ENCODE measurements at regions not wholly inside any gene's neighbourhood (a gene's known extent, or its start where the extent isn't known, plus 50 kb on each side); places are given as distances from the start of the nearest gene placed in this dataset.

- H3K4me2 ChIP-seq: no peak overlapping the region
- POLR2A ChIA-PET: no interaction called here
- H3K27ac ChIP-seq (ENCODE audit: low read depth in 2 of 2, low read length in 1 of 2): peak overlapping the region in 1 of 2 experiments; percentile 19; a peak in 1 of 4 replicates
- CTCF ChIA-PET: no interaction called here
- no peak for DNase-seq
- TF ChIP-seq TEAD4 (IDR thresholded peaks at IDR 0.05; ENCODE audit: borderline replicate concordance, insufficient read depth) (no peak), NFIC (IDR thresholded peaks at IDR 0.05; ENCODE audit: borderline replicate concordance) (no peak), RFX5 (IDR thresholded peaks at IDR 0.05; ENCODE audit: low read length) (no peak), MXI1 (IDR thresholded peaks at IDR 0.05; ENCODE audit: low read depth, low read length) (no peak), SMC3 (IDR thresholded peaks at IDR 0.05; ENCODE audit: low read depth, low read length) (no peak), SIN3A (IDR thresholded peaks at IDR 0.05; ENCODE audit: borderline replicate concordance, low read depth, low read length) (no peak), JUND (IDR thresholded peaks at IDR 0.05) (no peak), RAD21 (IDR thresholded peaks at IDR 0.05; ENCODE audit: low read length) (no peak), CHD2 (IDR thresholded peaks at IDR 0.05; ENCODE audit: low read length, partially characterized antibody) (no peak), CTCF (IDR thresholded peaks at IDR 0.05) (no peak), MEF2A (IDR thresholded peaks at IDR 0.05; ENCODE audit: borderline replicate concordance, low read depth) (no peak), TAF1 (IDR thresholded peaks at IDR 0.05; ENCODE audit: borderline replicate concordance, low read depth, low read length) (no peak), FOXM1 (IDR thresholded peaks at IDR 0.05; ENCODE audit: low read depth) (no peak), POLR2AphosphoS5 (IDR thresholded peaks at IDR 0.05; ENCODE audit: low read depth, low read length) (no peak)
- TF ChIP-seq, protein P1, sequence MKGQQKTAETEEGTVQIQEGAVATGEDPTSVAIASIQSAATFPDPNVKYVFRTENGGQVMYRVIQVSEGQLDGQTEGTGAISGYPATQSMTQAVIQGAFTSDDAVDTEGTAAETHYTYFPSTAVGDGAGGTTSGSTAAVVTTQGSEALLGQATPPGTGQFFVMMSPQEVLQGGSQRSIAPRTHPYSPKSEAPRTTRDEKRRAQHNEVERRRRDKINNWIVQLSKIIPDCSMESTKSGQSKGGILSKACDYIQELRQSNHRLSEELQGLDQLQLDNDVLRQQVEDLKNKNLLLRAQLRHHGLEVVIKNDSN (IDR thresholded peaks at IDR 0.05; ENCODE audit: borderline replicate concordance, low read depth): no peak
- no peaks in the 10 kb centered on the region for H4K20me1 ChIP-seq (ENCODE audit: insufficient read depth)
- peaks cover 40% of the 10 kb centered on the region for H3K27me3 ChIP-seq (ENCODE audit: insufficient read depth)
- no peak overlapping the region for H3K4me3 ChIP-seq (ENCODE audit: low read depth in 2 of 2, low read length in 1 of 2)
- H3K36me3 ChIP-seq (replicated peaks in 1 of 2; ENCODE audit: control insufficient read depth in 1 of 2, insufficient read depth in 2 of 2, low read length in 1 of 2): no peaks in the 10 kb centered on the region
- 42% methylated on average over 4 of the region's 4 CpGs for WGBS (ENCODE audit: low lambda C conversion rate)
- no peaks in the 10 kb centered on the region for H3K9me2 ChIP-seq
- no peak overlapping the region for H3K9ac ChIP-seq
- no peak overlapping the region for H2AFZ ChIP-seq (ENCODE audit: low read depth)
- H3F3A ChIP-seq (replicated peaks; ENCODE audit: insufficient read depth): no peaks in the 10 kb centered on the region
- no peaks in the 10 kb centered on the region for H3K79me2 ChIP-seq (ENCODE audit: insufficient read depth)
- H3K9me3 ChIP-seq: no peaks in the 10 kb centered on the region
- H3K4me1 ChIP-seq (ENCODE audit: control insufficient read depth in 1 of 2, insufficient read depth in 2 of 2, low read depth in 1 of 2, low read length in 1 of 2): peaks cover 0 to 10% of the 10 kb centered on the region in 2 experiments; a peak in 1 of 4 replicates
Measured at GRCh38 chrX:39614680-39614998, 483.1 kb downstream of the BCOR start.

DNA sequence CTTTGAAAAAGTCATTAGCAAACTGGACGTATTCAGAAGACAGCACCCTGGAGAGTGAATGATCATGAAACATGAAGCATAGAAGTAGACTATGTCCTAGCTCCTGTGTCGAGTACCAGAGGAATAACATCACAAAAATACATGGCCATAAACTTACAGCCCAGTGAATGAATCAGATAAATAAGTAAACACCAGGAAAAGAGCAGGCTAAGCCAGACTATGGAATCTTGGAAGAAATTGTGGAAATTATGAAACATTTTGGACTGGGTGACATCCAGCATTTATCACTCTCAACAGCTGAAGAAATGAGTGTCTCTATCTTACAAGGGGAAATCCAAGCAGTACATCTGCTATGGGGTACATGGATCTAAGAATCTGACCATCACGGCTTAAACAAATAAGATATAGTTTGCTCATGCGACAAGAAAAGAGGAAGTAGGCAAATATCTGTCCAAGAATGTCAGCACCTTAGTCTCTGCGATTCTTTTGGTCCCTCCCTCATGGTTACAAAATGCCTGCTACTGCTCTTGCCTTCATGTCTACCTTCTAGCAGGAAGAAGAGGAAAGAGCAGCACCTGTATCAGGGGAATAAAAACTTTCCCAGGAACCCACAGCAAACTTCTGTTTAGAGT is 481.5 kb downstream of the BCOR start:
- Histone ChIP-seq H3K9me3 (no peaks in the 10 kb centered on the region), H3K4me1 (ENCODE audit: control insufficient read depth in 1 of 2, insufficient read depth in 2 of 2, low read depth in 1 of 2, low read length in 1 of 2) (peaks cover 0 to 10% of the 10 kb centered on the region in 2 experiments; a peak in 1 of 4 replicates), H3K27me3 (ENCODE audit: insufficient read depth) (peaks cover 38% of the 10 kb centered on the region), H3K79me2 (ENCODE audit: insufficient read depth) (no peaks in the 10 kb centered on the region), H3K4me2 (no peak overlapping the region), H3K4me3 (ENCODE audit: low read depth in 2 of 2, low read length in 1 of 2) (no peak overlapping the region), H3K9me2 (no peaks in the 10 kb centered on the region), H2AFZ (ENCODE audit: low read depth) (no peak overlapping the region), H3F3A (replicated peaks; ENCODE audit: insufficient read depth) (no peaks in the 10 kb centered on the region), H3K27ac (ENCODE audit: low read depth in 2 of 2, low read length in 1 of 2) (no peak overlapping the region), H3K9ac (no peak overlapping the region), H4K20me1 (ENCODE audit: insufficient read depth) (no peaks in the 10 kb centered on the region), H3K36me3 (replicated peaks in 1 of 2; ENCODE audit: control insufficient read depth in 1 of 2, insufficient read depth in 2 of 2, low read length in 1 of 2) (no peaks in the 10 kb centered on the region)
- DNase-seq: no peak
- TF ChIP-seq SIN3A (IDR thresholded peaks at IDR 0.05; ENCODE audit: borderline replicate concordance, low read depth, low read length) (no peak), CTCF (IDR thresholded peaks at IDR 0.05) (no peak), NFIC (IDR thresholded peaks at IDR 0.05; ENCODE audit: borderline replicate concordance) (no peak), POLR2AphosphoS5 (IDR thresholded peaks at IDR 0.05; ENCODE audit: low read depth, low read length) (no peak)
- TF ChIP-seq, protein P1 (IDR thresholded peaks at IDR 0.05; ENCODE audit: borderline replicate concordance, low read depth): no peak
- ChIA-PET POLR2A (no interaction called here), CTCF (no interaction called here)
- WGBS (ENCODE audit: low lambda C conversion rate): 41% methylated on average over 5 of the region's 5 CpGs
